CD4-positive, alpha-beta T cell (primary cell): ENCODE measurements at regions not wholly inside any gene's neighbourhood (a gene's known extent, or its start where the extent isn't known, plus 50 kb on each side); places are given as distances from the start of the nearest gene placed in this dataset.

ENCODE experiments used
- ATAC-seq: fragments of 200-7000 bp; cut with Tn5 transposase; one replicate; pipeline ENCODE4 v1.10.0; 2022; ENCODE audit warnings: mild to moderate bottlenecking; ENCODE audit not compliant: poor library complexity
- CTCF ChIA-PET: fragments of 350-600 bp; sonication (Branson Sonifier 250); formaldehyde crosslinking; loops from one replicate; lab custom pipeline; 2021; ENCODE audit warnings: antibody characterized with exemption, inconsistent platforms; lab: Charles Lee
- POLR2A ChIA-PET: fragments of 350-600 bp; sonication (Branson Sonifier 250); formaldehyde crosslinking; loops from one replicate; lab custom pipeline; 2021; ENCODE audit warnings: antibody characterized with exemption, inconsistent platforms; lab: Charles Lee
- DNase-seq, 14 experiments: peaks; one replicate each; pipeline ENCODE4 v3.0.0-alpha.2; 2013 to 2020; ENCODE audit warnings: mixed read lengths in 2 of 14
- H3K27ac ChIP-seq, 2 donors: one replicate each; pipeline versions ENCODE4 v1.5.1 to v1.7.0; 2013; ENCODE audit warnings: low read length in 2 of 2, low read depth in 1 of 2, mild to moderate bottlenecking in 1 of 2
- H3K27me3 ChIP-seq, 2 experiments: 1 replicate in 1 of 2; 2 replicates in 1 of 2; pipeline versions ENCODE4 v1.6.1 to v1.7.0; 2013; ENCODE audit warnings: low read length in 2 of 2, control low read depth in 1 of 2, mild to moderate bottlenecking in 1 of 2, moderate library complexity in 1 of 2; ENCODE audit not compliant: insufficient read depth in 2 of 2, control insufficient read depth in 1 of 2
- H3K36me3 ChIP-seq: one replicate; pipeline ENCODE4 v1.6.1; 2013; ENCODE audit warnings: low read length, control low read depth; ENCODE audit not compliant: insufficient read depth
- H3K4me1 ChIP-seq: one replicate; pipeline ENCODE4 v1.6.1; 2013; ENCODE audit warnings: low read length, control low read depth; ENCODE audit not compliant: insufficient read depth
- H3K4me3 ChIP-seq: one replicate; pipeline ENCODE4 v1.5.1; 2013; ENCODE audit warnings: mild to moderate bottlenecking, low read length, moderate library complexity
- H3K9me3 ChIP-seq, 2 experiments: 1 replicate in 1 of 2; 2 replicates in 1 of 2; pipeline versions ENCODE4 v1.6.1 to v1.7.0; 2013; ENCODE audit warnings: low read length in 2 of 2, mild to moderate bottlenecking in 2 of 2, control low read depth in 1 of 2, moderate library complexity in 1 of 2; ENCODE audit not compliant: control insufficient read depth in 1 of 2, insufficient read depth in 1 of 2
- H3K27ac Mint-ChIP-seq: one replicate; pipeline ENCODE4 v1.8.0; 2020; ENCODE audit warnings: mixed read lengths
- H3K27me3 Mint-ChIP-seq: one replicate; pipeline ENCODE4 v1.8.0; 2021; ENCODE audit warnings: mixed read lengths
- H3K36me3 Mint-ChIP-seq: one replicate; pipeline ENCODE4 v1.8.0; 2021; ENCODE audit warnings: low read depth, mixed read lengths
- H3K4me1 Mint-ChIP-seq: one replicate; pipeline ENCODE4 v1.8.0; 2021; ENCODE audit warnings: low read depth, mixed read lengths
- H3K4me3 Mint-ChIP-seq: one replicate; pipeline ENCODE4 v1.8.0; 2020; ENCODE audit warnings: mild to moderate bottlenecking, mixed read lengths
- H3K9me3 Mint-ChIP-seq: one replicate; pipeline ENCODE4 v1.8.0; 2020; ENCODE audit warnings: mixed read lengths
- intact Hi-C, 2 experiments: fragments of 100-400 bp; cut with DNase I in 1 of 2; cut with micrococcal nuclease in 1 of 2; formaldehyde crosslinking; loops; one replicate each; pipeline versions ENCODE4 v1.15.1 to v1.9.0; 2023 to 2025; cut with DNase I, micrococcal nuclease
- TF ChIP-seq, protein P1 (sequence below): fragments of 200-600 bp; IDR thresholded peaks from one replicate; pipeline ENCODE4 v1.8.0; 2022; ENCODE audit warnings: antibody characterized with exemption, mild to moderate bottlenecking

DNA sequence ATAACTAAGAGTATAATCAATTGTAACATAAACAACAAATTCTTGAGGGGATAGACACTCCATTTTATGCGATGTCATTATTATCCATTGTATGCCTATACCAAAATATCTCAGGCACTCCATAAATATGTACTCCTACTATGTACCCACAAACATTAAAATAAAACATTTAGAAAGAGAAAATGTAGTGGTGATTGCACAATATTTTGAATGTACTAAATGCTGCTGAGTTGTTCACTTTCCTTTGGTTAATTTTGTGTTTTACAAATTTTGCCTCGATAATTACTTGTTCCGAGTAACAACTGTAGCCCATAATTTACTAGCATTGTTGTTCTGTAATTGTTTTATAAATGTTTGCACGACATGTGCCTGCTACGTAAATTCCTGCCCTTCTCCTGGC is 131.3 kb downstream of the DCLK3 start:
- TF ChIP-seq, protein P1, sequence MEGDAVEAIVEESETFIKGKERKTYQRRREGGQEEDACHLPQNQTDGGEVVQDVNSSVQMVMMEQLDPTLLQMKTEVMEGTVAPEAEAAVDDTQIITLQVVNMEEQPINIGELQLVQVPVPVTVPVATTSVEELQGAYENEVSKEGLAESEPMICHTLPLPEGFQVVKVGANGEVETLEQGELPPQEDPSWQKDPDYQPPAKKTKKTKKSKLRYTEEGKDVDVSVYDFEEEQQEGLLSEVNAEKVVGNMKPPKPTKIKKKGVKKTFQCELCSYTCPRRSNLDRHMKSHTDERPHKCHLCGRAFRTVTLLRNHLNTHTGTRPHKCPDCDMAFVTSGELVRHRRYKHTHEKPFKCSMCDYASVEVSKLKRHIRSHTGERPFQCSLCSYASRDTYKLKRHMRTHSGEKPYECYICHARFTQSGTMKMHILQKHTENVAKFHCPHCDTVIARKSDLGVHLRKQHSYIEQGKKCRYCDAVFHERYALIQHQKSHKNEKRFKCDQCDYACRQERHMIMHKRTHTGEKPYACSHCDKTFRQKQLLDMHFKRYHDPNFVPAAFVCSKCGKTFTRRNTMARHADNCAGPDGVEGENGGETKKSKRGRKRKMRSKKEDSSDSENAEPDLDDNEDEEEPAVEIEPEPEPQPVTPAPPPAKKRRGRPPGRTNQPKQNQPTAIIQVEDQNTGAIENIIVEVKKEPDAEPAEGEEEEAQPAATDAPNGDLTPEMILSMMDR = no peak
- intact Hi-C loops = no loop called here
- no peaks in the 10 kb centered on the region for H3K4me1 Mint-ChIP-seq

DNA sequence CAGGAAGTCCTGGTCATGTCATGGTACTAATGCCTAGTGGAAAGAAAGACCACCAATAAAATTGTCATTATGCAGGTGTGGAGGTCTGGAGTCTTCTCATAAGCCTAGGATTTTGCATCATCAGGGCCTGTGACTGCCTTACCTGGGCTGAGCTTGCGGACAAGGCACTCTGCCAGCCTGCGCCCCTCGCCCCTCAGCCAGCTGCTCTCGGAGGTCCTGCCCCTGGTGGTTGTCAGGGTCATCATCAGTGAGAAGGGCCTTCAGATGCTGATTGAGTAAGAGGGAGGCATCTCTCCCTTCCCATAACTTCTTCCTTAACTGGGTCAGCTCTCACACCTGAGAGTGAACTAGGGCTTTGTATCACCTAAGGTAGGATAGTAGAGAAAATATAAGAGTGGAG is 132.8 kb downstream of the DCLK3 start:
- Histone ChIP-seq H3K4me1 (no peaks in the 10 kb centered on the region), H3K36me3 (no peaks in the 10 kb centered on the region), H3K4me3 (no peak overlapping the region), H3K27me3 (peaks cover 0 to 6% of the 10 kb centered on the region in 2 experiments), H3K9me3 (no peaks in the 10 kb centered on the region), H3K27ac (no peak overlapping the region)
- intact Hi-C loops = no loop called here
- TF ChIP-seq, protein P1 = no peak
- ChIA-PET CTCF (no interaction called here), POLR2A (no interaction called here)
- Mint-ChIP-seq H3K36me3 (no peaks in the 10 kb centered on the region), H3K9me3 (no peaks in the 10 kb centered on the region), H3K4me1 (no peaks in the 10 kb centered on the region), H3K27ac (no peak overlapping the region), H3K27me3 (peaks cover 14% of the 10 kb centered on the region), H3K4me3 (no peak overlapping the region)
- ATAC-seq (no peak), DNase-seq (no peak)

More for the DNA sequence above, 131.3 kb downstream of the DCLK3 start:
- Histone ChIP-seq H3K27me3 (peaks cover 0 to 6% of the 10 kb centered on the region in 2 experiments), H3K9me3 (no peaks in the 10 kb centered on the region), H3K27ac (no peak overlapping the region), H3K4me3 (no peak overlapping the region), H3K36me3 (no peaks in the 10 kb centered on the region), H3K4me1 (no peaks in the 10 kb centered on the region)
- ChIA-PET CTCF (no interaction called here), POLR2A (no interaction called here)
- H3K36me3 Mint-ChIP-seq = no peaks in the 10 kb centered on the region
- ATAC-seq (no peak), DNase-seq (no peak)
- H3K9me3 Mint-ChIP-seq = no peaks in the 10 kb centered on the region
- H3K27ac Mint-ChIP-seq = no peak overlapping the region
- peaks cover 5% of the 10 kb centered on the region for H3K27me3 Mint-ChIP-seq
- H3K4me3 Mint-ChIP-seq = no peak overlapping the region

DNA sequence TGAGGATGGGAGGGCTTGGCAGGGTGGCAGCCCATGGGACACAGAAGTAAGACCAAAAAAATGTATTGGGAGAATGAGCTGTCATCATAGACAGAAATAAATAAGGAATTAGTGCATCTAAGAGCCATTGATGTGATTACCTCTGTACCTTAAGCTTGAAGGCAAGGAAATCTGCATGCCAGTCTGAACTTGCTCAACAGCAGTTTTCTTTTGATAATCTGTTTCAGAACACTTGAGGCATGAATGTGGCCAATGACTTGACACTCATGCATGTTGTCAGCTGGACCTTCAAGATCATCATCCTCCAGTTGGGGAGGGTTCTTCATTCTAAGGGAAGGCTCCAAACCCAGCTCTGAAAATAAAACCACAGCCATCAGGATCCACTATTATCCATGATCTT is 148.5 kb downstream of the DCLK3 start:
- Histone ChIP-seq H3K4me3 (no peak overlapping the region), H3K4me1 (no peaks in the 10 kb centered on the region), H3K36me3 (no peaks in the 10 kb centered on the region), H3K9me3 (no peaks in the 10 kb centered on the region), H3K27ac (no peak overlapping the region), H3K27me3 (no peaks in the 10 kb centered on the region)
- Mint-ChIP-seq H3K4me1 (no peaks in the 10 kb centered on the region), H3K27ac (no peak overlapping the region), H3K4me3 (no peak overlapping the region), H3K27me3 (no peaks in the 10 kb centered on the region), H3K9me3 (no peaks in the 10 kb centered on the region), H3K36me3 (no peaks in the 10 kb centered on the region)
- CTCF ChIA-PET = no interaction called here
- TF ChIP-seq, protein P1 = no peak
- POLR2A ChIA-PET = no interaction called here
- intact Hi-C loops = no loop called here
- DNase-seq = no peak
- ATAC-seq = no peak
